ENCODE measurements at regions not wholly inside any gene's neighbourhood (a gene's known extent, or its start where the extent isn't known, plus 50 kb on each side); places are given as distances from the start of the nearest gene placed in this dataset.

DNA sequence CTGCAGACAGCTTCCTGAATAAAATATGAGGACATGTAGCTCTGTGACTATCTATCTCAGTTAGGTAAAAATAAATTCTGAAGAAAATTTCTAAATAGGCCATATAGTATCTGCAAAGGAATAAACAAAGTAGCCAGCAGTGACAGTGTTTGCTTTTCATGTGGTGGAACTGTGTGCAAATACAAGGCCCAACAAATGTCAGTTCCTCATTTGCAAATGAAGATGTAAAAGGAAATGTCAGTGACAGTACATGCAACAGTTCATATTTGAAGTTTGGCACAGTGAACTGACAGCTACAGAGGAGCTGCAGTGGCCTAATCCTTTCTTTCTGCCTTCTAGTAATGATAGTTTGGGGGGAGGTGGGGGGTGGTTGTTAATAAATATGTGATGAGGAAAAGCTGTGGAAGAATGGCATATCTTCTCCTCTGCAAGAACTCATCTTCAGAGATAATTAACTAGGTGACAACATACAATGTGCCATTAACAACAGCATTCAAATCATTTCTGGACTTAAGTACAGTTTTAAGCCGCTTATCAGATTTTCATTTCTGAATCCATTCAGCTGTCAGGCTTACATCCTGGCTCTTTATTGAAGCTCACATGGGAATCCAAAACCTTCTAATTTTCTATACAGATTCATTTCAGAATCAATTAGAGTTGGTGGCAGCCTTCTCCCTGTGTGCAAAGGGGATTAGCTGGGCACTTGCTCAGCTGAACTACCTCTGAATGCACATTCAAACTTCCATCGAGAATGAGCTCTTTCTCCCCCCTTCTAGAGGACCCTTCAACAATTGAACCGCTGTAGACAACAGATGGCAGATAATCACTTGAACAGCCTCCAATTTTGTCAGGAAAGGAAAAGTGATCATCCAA is 1059.0 kb upstream of the EPHA7 start:
- Histone ChIP-seq H3K27me3 (ENCODE audit: control insufficient read depth, insufficient read depth, low read length) (no peaks in the 10 kb centered on the region), H3K4me3 (ENCODE audit: low read length) (no peak overlapping the region), H3K9me3 (ENCODE audit: control insufficient read depth, insufficient read depth, low read length) (no peaks in the 10 kb centered on the region), H3K27ac (ENCODE audit: low read length) (no peak overlapping the region), H3K4me1 (ENCODE audit: control insufficient read depth, insufficient read depth, low read length) (no peaks in the 10 kb centered on the region), H3K36me3 (ENCODE audit: control insufficient read depth, insufficient read depth, low read length) (no peaks in the 10 kb centered on the region)
- WGBS (ENCODE audit: insufficient coverage, insufficient read length), result no CpG with 5 or more reads among the region's 3 CpGs
- DNase-seq (ENCODE audit: low read depth, low spot score), result no peak

DNA sequence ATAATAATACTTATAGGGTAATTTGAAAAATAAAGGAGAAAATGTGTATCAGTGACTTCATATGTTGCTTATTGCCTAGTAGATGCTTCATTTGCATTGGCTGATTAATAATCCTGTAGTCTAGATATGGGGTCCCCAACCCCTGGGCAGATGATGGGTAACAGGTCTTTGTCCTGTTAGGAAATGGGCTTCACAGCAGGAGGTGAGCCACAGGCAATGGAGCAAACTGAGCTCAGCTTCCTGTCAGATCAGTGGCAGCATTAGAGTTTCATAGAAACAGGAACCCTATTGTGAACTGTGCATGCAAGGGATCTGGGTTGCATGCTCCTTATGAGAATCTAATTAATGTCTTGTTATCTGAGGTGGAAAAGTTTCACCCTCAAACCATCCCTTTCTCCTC is 1049.5 kb upstream of the EPHA7 start:
- no peaks in the 10 kb centered on the region for H3K4me1 ChIP-seq (ENCODE audit: control insufficient read depth, insufficient read depth, low read length)
- no peak overlapping the region for H3K4me3 ChIP-seq (ENCODE audit: low read length)
- H3K27ac ChIP-seq (ENCODE audit: low read length), result no peak overlapping the region
- no peaks in the 10 kb centered on the region for H3K27me3 ChIP-seq (ENCODE audit: control insufficient read depth, insufficient read depth, low read length)
- no peak for DNase-seq (ENCODE audit: low read depth, low spot score)
- H3K9me3 ChIP-seq (ENCODE audit: control insufficient read depth, insufficient read depth, low read length), result no peaks in the 10 kb centered on the region
- H3K36me3 ChIP-seq (ENCODE audit: control insufficient read depth, insufficient read depth, low read length), result no peaks in the 10 kb centered on the region

GRCh38 chr6:94464018-94464510 is 1044.7 kb upstream of the EPHA7 start:
- Histone ChIP-seq H3K9me3 (ENCODE audit: control insufficient read depth, insufficient read depth, low read length) (no peaks in the 10 kb centered on the region), H3K4me3 (ENCODE audit: low read length) (no peak overlapping the region), H3K4me1 (ENCODE audit: control insufficient read depth, insufficient read depth, low read length) (no peaks in the 10 kb centered on the region), H3K27ac (ENCODE audit: low read length) (no peak overlapping the region), H3K36me3 (ENCODE audit: control insufficient read depth, insufficient read depth, low read length) (no peaks in the 10 kb centered on the region), H3K27me3 (ENCODE audit: control insufficient read depth, insufficient read depth, low read length) (no peaks in the 10 kb centered on the region)
- no CpG with 5 or more reads among the region's 3 CpGs for WGBS (ENCODE audit: insufficient coverage, insufficient read length)
- no peak for DNase-seq (ENCODE audit: low read depth, low spot score)

GRCh38 chr6:94463306-94463705 is 1043.9 kb upstream of the EPHA7 start:
- WGBS (ENCODE audit: insufficient coverage, insufficient read length), result no CpG with 5 or more reads among the region's 1 CpG
- H3K27ac ChIP-seq (ENCODE audit: low read length), result no peak overlapping the region
- no peak for DNase-seq (ENCODE audit: low read depth, low spot score)
- H3K4me3 ChIP-seq (ENCODE audit: low read length), result no peak overlapping the region
- no peaks in the 10 kb centered on the region for H3K27me3 ChIP-seq (ENCODE audit: control insufficient read depth, insufficient read depth, low read length)
- no peaks in the 10 kb centered on the region for H3K36me3 ChIP-seq (ENCODE audit: control insufficient read depth, insufficient read depth, low read length)
- no peaks in the 10 kb centered on the region for H3K4me1 ChIP-seq (ENCODE audit: control insufficient read depth, insufficient read depth, low read length)
- no peaks in the 10 kb centered on the region for H3K9me3 ChIP-seq (ENCODE audit: control insufficient read depth, insufficient read depth, low read length)

DNA sequence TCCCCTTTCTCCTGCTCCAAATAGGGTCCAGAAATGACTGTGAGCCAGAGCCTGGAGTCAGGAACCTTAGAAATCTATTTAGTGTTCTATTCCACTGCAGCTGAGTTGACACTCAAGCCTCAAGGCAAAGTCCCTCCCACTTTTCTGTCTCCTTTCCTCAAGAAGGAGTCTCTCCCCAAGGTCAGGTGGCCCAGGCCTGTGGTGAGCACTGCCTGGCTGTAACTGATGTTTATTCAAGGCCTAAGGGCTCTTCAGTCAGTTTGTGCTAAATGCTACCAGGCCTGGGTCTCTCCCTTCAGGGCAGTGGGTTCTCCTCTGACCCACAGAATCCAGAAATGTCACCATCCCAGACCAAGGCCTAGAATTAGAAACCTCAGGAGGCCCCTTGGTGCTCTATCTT is 1042.9 kb upstream of the EPHA7 start:
- Histone ChIP-seq H3K9me3 (ENCODE audit: control insufficient read depth, insufficient read depth, low read length) (no peaks in the 10 kb centered on the region), H3K4me1 (ENCODE audit: control insufficient read depth, insufficient read depth, low read length) (no peaks in the 10 kb centered on the region), H3K27me3 (ENCODE audit: control insufficient read depth, insufficient read depth, low read length) (no peaks in the 10 kb centered on the region), H3K4me3 (ENCODE audit: low read length) (no peak overlapping the region), H3K27ac (ENCODE audit: low read length) (no peak overlapping the region), H3K36me3 (ENCODE audit: control insufficient read depth, insufficient read depth, low read length) (no peaks in the 10 kb centered on the region)
- no peak for DNase-seq (ENCODE audit: low read depth, low spot score)

DNA sequence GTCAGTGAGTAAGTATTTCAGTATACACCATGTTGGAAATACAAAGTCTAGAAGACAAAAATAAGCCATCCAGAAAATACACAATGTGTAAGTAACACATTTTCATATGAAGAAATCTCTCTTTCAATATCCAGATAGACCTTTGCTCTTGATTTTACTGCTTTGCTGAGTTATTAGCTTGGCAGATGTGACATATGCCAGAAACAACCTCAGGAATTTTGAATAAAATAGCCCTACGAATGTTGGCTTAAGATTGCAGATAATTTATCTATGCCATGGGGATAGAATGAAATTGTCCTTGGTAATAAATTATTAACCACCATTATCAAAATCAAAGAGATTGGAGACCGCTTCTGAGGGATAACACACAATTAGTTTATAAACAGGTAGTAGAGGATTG is 1036.9 kb upstream of the EPHA7 start:
- no peak for DNase-seq (ENCODE audit: low read depth, low spot score)
- WGBS (ENCODE audit: insufficient coverage, insufficient read length), result no CpG with 5 or more reads among the region's 2 CpGs
- Histone ChIP-seq H3K27ac (ENCODE audit: low read length) (no peak overlapping the region), H3K27me3 (ENCODE audit: control insufficient read depth, insufficient read depth, low read length) (no peaks in the 10 kb centered on the region), H3K4me3 (ENCODE audit: low read length) (no peak overlapping the region), H3K4me1 (ENCODE audit: control insufficient read depth, insufficient read depth, low read length) (no peaks in the 10 kb centered on the region), H3K36me3 (ENCODE audit: control insufficient read depth, insufficient read depth, low read length) (no peaks in the 10 kb centered on the region), H3K9me3 (ENCODE audit: control insufficient read depth, insufficient read depth, low read length) (no peaks in the 10 kb centered on the region)

- H3K27ac ChIP-seq (ENCODE audit: low read length), result no peak overlapping the region
- no CpG with 5 or more reads among the region's 2 CpGs for WGBS (ENCODE audit: insufficient coverage, insufficient read length)
- no peak for DNase-seq (ENCODE audit: low read depth, low spot score)
- H3K9me3 ChIP-seq (ENCODE audit: control insufficient read depth, insufficient read depth, low read length), result no peaks in the 10 kb centered on the region
- H3K27me3 ChIP-seq (ENCODE audit: control insufficient read depth, insufficient read depth, low read length), result no peaks in the 10 kb centered on the region
- H3K4me1 ChIP-seq (ENCODE audit: control insufficient read depth, insufficient read depth, low read length), result no peaks in the 10 kb centered on the region
- no peaks in the 10 kb centered on the region for H3K36me3 ChIP-seq (ENCODE audit: control insufficient read depth, insufficient read depth, low read length)
- H3K4me3 ChIP-seq (ENCODE audit: low read length), result no peak overlapping the region
These were observed 1034.9 kb upstream of the EPHA7 start for GRCh38 chr6:94454231-94454630.

- H3K36me3 ChIP-seq (ENCODE audit: control insufficient read depth, insufficient read depth, low read length), result no peaks in the 10 kb centered on the region
- H3K4me1 ChIP-seq (ENCODE audit: control insufficient read depth, insufficient read depth, low read length), result no peaks in the 10 kb centered on the region
- DNase-seq (ENCODE audit: low read depth, low spot score), result no peak
- WGBS (ENCODE audit: insufficient coverage, insufficient read length), result no CpG with 5 or more reads among the region's 3 CpGs
- H3K4me3 ChIP-seq (ENCODE audit: low read length), result no peak overlapping the region
- H3K27me3 ChIP-seq (ENCODE audit: control insufficient read depth, insufficient read depth, low read length), result no peaks in the 10 kb centered on the region
- no peaks in the 10 kb centered on the region for H3K9me3 ChIP-seq (ENCODE audit: control insufficient read depth, insufficient read depth, low read length)
- H3K27ac ChIP-seq (ENCODE audit: low read length), result no peak overlapping the region
These were observed 1026.8 kb upstream of the EPHA7 start for GRCh38 chr6:94446120-94446519.

DNA sequence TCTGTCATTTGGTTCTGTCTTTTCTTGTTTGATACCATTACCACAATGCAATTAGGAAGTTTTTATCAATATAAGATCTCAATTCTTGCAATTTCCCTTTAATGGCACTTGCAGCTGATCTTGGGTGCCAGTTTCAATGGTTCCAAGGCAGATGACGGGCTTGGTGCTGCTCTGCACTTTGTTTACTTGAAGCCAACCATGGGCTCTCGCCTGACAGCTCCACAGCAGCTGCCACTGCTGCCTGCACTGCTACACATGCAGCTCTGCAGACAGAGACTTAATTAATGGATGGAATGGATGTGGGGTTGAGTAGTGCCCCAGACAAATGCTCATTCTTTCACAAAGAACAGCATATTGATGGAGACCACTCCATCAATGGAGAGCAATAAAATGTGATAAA is 1024.3 kb upstream of the EPHA7 start:
- Histone ChIP-seq H3K9me3 (ENCODE audit: control insufficient read depth, insufficient read depth, low read length) (no peaks in the 10 kb centered on the region), H3K4me1 (ENCODE audit: control insufficient read depth, insufficient read depth, low read length) (no peaks in the 10 kb centered on the region), H3K27ac (ENCODE audit: low read length) (no peak overlapping the region), H3K27me3 (ENCODE audit: control insufficient read depth, insufficient read depth, low read length) (no peaks in the 10 kb centered on the region), H3K36me3 (ENCODE audit: control insufficient read depth, insufficient read depth, low read length) (no peaks in the 10 kb centered on the region), H3K4me3 (ENCODE audit: low read length) (no peak overlapping the region)
- no CpG with 5 or more reads among the region's 2 CpGs for WGBS (ENCODE audit: insufficient coverage, insufficient read length)
- no peak for DNase-seq (ENCODE audit: low read depth, low spot score)

DNA sequence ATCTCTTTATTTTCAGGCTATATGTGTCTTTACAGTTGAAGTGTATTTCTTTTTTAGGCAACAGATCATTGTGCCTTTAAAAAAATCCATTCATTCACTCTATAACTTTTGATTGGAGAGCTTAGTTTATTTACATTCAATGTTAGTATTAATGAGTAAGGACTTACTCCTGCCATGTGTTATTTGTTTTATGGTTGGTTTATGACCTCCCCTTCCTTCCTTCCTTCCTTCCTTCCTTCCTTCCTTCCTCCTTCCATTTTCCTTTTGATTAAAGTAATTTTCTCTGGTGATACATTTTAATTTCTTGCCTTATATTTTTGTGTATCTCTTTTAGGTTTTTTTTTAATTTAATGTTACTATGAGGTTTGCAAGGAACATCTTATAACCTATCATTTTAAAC is 1005.3 kb upstream of the EPHA7 start:
- Histone ChIP-seq H3K36me3 (ENCODE audit: control insufficient read depth, insufficient read depth, low read length) (no peaks in the 10 kb centered on the region), H3K4me1 (ENCODE audit: control insufficient read depth, insufficient read depth, low read length) (no peaks in the 10 kb centered on the region), H3K9me3 (ENCODE audit: control insufficient read depth, insufficient read depth, low read length) (no peaks in the 10 kb centered on the region), H3K27me3 (ENCODE audit: control insufficient read depth, insufficient read depth, low read length) (no peaks in the 10 kb centered on the region), H3K4me3 (ENCODE audit: low read length) (no peak overlapping the region), H3K27ac (ENCODE audit: low read length) (no peak overlapping the region)
- no peak for DNase-seq (ENCODE audit: low read depth, low spot score)

- no peaks in the 10 kb centered on the region for H3K4me1 ChIP-seq (ENCODE audit: control insufficient read depth, insufficient read depth, low read length)
- H3K9me3 ChIP-seq (ENCODE audit: control insufficient read depth, insufficient read depth, low read length), result no peaks in the 10 kb centered on the region
- no peak overlapping the region for H3K4me3 ChIP-seq (ENCODE audit: low read length)
- no peaks in the 10 kb centered on the region for H3K36me3 ChIP-seq (ENCODE audit: control insufficient read depth, insufficient read depth, low read length)
- no CpG with 5 or more reads among the region's 1 CpG for WGBS (ENCODE audit: insufficient coverage, insufficient read length)
- no peak for DNase-seq (ENCODE audit: low read depth, low spot score)
- H3K27ac ChIP-seq (ENCODE audit: low read length), result no peak overlapping the region
- no peaks in the 10 kb centered on the region for H3K27me3 ChIP-seq (ENCODE audit: control insufficient read depth, insufficient read depth, low read length)
These were observed 998.0 kb upstream of the EPHA7 start for GRCh38 chr6:94417363-94417762.
